RPMI7951 (cell line): ENCODE measurements at regions not wholly inside any gene's neighbourhood (a gene's known extent, or its start where the extent isn't known, plus 50 kb on each side); places are given as distances from the start of the nearest gene placed in this dataset.

ENCODE experiments used
- DNase-seq: peaks from one replicate; pipeline ENCODE4 v3.0.0-alpha.2; 2012; ENCODE audit warnings: low read depth

GRCh38 chr4:133887723-133888122, 313.9 kb downstream of the PABPC4L start:
- DNase-seq, result no peak

GRCh38 chr4:133869486-133869885, 332.1 kb downstream of the PABPC4L start:
- no peak for DNase-seq

GRCh38 chr4:133868856-133869255, 332.7 kb downstream of the PABPC4L start:
- DNase-seq, result no peak

GRCh38 chr4:133866328-133866699, 335.3 kb downstream of the PABPC4L start:
- DNase-seq, result peak; percentile 55

GRCh38 chr4:133865612-133866327, 335.8 kb downstream of the PABPC4L start:
- DNase-seq, result peak; percentile 82

GRCh38 chr4:133863153-133863552, 338.4 kb downstream of the PABPC4L start:
- DNase-seq, result no peak

GRCh38 chr4:133856731-133857355, 344.7 kb downstream of the PABPC4L start:
- no peak for DNase-seq

- DNase-seq, result no peak
These were observed 346.6 kb downstream of the PABPC4L start for GRCh38 chr4:133855001-133855400.

GRCh38 chr4:133839326-133839725, 362.3 kb downstream of the PABPC4L start:
- no peak for DNase-seq

- no peak for DNase-seq
These were observed 378.4 kb downstream of the PABPC4L start for GRCh38 chr4:133823177-133823576.

GRCh38 chr4:133812954-133813353, 388.6 kb downstream of the PABPC4L start:
- DNase-seq, result no peak

- DNase-seq, result no peak
These were observed 389.4 kb downstream of the PABPC4L start for GRCh38 chr4:133812236-133812635.

GRCh38 chr4:133808151-133808550, 393.4 kb downstream of the PABPC4L start:
- no peak for DNase-seq

- no peak for DNase-seq
These were observed 398.2 kb downstream of the PABPC4L start for GRCh38 chr4:133803341-133803740.

- no peak for DNase-seq
These were observed 399.0 kb downstream of the PABPC4L start for GRCh38 chr4:133802359-133803140.

- no peak for DNase-seq
These were observed 399.7 kb downstream of the PABPC4L start for GRCh38 chr4:133801883-133802282.

GRCh38 chr4:133800966-133801365, 400.6 kb downstream of the PABPC4L start:
- no peak for DNase-seq

- no peak for DNase-seq
These were observed 401.8 kb downstream of the PABPC4L start for GRCh38 chr4:133799717-133800315.

GRCh38 chr4:133777661-133778060, 423.9 kb downstream of the PABPC4L start:
- DNase-seq, result no peak

GRCh38 chr4:133776961-133777360, 424.6 kb downstream of the PABPC4L start:
- DNase-seq, result no peak

- DNase-seq, result no peak
These were observed 425.1 kb downstream of the PABPC4L start for GRCh38 chr4:133776503-133776902.

GRCh38 chr4:133775881-133776280, 425.7 kb downstream of the PABPC4L start:
- DNase-seq, result no peak
